Ishikawa (cell line): ENCODE measurements at regions not wholly inside any gene's neighbourhood (a gene's known extent, or its start where the extent isn't known, plus 50 kb on each side); places are given as distances from the start of the nearest gene placed in this dataset.

Experiments
- CEBPB ChIP-seq: IDR thresholded peaks from 2 replicates; pipeline ENCODE4 v1.6.1; 2012
- CREB1 ChIP-seq: IDR thresholded peaks from 2 replicates; pipeline ENCODE4 v1.6.1; 2012; ENCODE audit warnings: low read depth
- EGR1 ChIP-seq: IDR thresholded peaks from 2 replicates; pipeline ENCODE4 v1.6.1; 2012
- EP300 ChIP-seq: IDR thresholded peaks from 2 replicates; pipeline ENCODE4 v1.6.1; 2012; ENCODE audit warnings: borderline replicate concordance
- FOXM1 ChIP-seq: IDR thresholded peaks from 2 replicates; pipeline ENCODE4 v1.6.1; 2012; ENCODE audit warnings: low read depth, borderline replicate concordance
- NFIC ChIP-seq: IDR thresholded peaks from 2 replicates; pipeline ENCODE4 v1.6.1; 2012
- RAD21 ChIP-seq: IDR thresholded peaks from 2 replicates; pipeline ENCODE4 v1.6.1; 2012; ENCODE audit warnings: low read depth
- TAF1 ChIP-seq: IDR thresholded peaks from 2 replicates; pipeline ENCODE4 v1.6.1; 2012; ENCODE audit warnings: low read depth, mild to moderate bottlenecking
- TCF12 ChIP-seq: IDR thresholded peaks from 2 replicates; pipeline ENCODE4 v1.6.1; 2012; ENCODE audit warnings: low read depth
- TEAD4 ChIP-seq: IDR thresholded peaks from 2 replicates; pipeline ENCODE4 v1.6.1; 2012
- YY1 ChIP-seq: IDR thresholded peaks from 2 replicates; pipeline ENCODE4 v1.6.1; 2012; ENCODE audit warnings: low read depth
- ZBTB7A ChIP-seq: IDR thresholded peaks from 2 replicates; pipeline ENCODE4 v1.6.1; 2012; ENCODE audit warnings: low read depth
- TF ChIP-seq, protein P1 (sequence below): IDR thresholded peaks from 2 replicates; pipeline ENCODE4 v1.6.1; 2012; ENCODE audit warnings: low read depth, mild to moderate bottlenecking
- TF ChIP-seq, protein P2 (sequence below): IDR thresholded peaks from 2 replicates; pipeline ENCODE4 v1.6.1; 2012
- TF ChIP-seq, protein P3 (sequence below): IDR thresholded peaks from 2 replicates; pipeline ENCODE4 v1.6.1; 2012

DNA sequence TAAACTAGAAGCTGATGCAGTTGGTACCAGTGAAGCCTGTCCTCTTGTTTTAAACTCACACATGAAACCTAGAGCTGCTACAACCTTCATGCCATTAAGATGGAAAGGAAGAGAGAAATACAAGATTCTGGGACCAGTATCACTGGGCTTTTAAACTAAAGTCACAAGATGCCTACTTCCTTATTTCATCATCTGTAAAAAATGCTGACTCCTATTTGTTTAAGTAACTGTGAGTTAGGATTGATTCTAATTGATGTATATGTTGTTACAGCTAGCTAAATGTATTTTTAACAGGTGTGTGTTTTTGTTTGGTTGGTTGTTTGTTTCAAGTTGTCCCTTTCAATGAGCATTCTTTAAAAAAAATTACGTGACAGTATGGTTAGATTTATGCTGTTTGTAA lies 833.3 kb upstream of the PRMT6 start:
- TF ChIP-seq, protein P1, sequence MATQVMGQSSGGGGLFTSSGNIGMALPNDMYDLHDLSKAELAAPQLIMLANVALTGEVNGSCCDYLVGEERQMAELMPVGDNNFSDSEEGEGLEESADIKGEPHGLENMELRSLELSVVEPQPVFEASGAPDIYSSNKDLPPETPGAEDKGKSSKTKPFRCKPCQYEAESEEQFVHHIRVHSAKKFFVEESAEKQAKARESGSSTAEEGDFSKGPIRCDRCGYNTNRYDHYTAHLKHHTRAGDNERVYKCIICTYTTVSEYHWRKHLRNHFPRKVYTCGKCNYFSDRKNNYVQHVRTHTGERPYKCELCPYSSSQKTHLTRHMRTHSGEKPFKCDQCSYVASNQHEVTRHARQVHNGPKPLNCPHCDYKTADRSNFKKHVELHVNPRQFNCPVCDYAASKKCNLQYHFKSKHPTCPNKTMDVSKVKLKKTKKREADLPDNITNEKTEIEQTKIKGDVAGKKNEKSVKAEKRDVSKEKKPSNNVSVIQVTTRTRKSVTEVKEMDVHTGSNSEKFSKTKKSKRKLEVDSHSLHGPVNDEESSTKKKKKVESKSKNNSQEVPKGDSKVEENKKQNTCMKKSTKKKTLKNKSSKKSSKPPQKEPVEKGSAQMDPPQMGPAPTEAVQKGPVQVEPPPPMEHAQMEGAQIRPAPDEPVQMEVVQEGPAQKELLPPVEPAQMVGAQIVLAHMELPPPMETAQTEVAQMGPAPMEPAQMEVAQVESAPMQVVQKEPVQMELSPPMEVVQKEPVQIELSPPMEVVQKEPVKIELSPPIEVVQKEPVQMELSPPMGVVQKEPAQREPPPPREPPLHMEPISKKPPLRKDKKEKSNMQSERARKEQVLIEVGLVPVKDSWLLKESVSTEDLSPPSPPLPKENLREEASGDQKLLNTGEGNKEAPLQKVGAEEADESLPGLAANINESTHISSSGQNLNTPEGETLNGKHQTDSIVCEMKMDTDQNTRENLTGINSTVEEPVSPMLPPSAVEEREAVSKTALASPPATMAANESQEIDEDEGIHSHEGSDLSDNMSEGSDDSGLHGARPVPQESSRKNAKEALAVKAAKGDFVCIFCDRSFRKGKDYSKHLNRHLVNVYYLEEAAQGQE, result no peak
- no peak for TF ChIP-seq FOXM1
- TF ChIP-seq, protein P2, sequence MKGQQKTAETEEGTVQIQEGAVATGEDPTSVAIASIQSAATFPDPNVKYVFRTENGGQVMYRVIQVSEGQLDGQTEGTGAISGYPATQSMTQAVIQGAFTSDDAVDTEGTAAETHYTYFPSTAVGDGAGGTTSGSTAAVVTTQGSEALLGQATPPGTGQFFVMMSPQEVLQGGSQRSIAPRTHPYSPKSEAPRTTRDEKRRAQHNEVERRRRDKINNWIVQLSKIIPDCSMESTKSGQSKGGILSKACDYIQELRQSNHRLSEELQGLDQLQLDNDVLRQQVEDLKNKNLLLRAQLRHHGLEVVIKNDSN, result no peak
- TF ChIP-seq EGR1, result no peak
- no peak for TF ChIP-seq NFIC
- TF ChIP-seq TAF1, result no peak
- no peak for TF ChIP-seq CEBPB
- no peak for TF ChIP-seq ZBTB7A
- no peak for TF ChIP-seq TEAD4
- TF ChIP-seq EP300, result no peak
- TF ChIP-seq, protein P3, sequence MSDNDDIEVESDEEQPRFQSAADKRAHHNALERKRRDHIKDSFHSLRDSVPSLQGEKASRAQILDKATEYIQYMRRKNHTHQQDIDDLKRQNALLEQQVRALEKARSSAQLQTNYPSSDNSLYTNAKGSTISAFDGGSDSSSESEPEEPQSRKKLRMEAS, result no peak
- TF ChIP-seq RAD21, result no peak
- no peak for TF ChIP-seq YY1
- TF ChIP-seq TCF12, result no peak
- TF ChIP-seq CREB1, result no peak

DNA sequence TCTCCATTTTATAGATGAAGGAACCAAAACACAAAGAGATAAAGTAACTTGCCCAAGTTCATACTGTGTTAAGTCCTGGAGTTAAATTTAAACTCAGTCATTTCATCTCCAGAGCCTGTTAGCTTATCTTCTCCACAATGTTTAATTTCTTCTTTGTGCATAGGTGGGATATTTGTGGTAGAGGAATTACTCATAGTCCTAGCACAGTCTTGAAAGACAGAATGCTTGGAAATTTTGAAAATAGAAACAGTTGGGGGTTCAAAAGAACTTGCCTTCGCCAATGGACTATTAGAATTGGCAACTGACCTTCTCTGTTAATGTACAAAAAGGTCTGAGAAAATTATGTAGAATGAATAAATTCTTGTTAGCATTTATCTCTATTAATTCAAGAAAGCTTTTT lies 832.0 kb upstream of the PRMT6 start:
- no peak for TF ChIP-seq YY1
- no peak for TF ChIP-seq TAF1
- TF ChIP-seq, protein P3, result no peak
- TF ChIP-seq RAD21, result no peak

DNA sequence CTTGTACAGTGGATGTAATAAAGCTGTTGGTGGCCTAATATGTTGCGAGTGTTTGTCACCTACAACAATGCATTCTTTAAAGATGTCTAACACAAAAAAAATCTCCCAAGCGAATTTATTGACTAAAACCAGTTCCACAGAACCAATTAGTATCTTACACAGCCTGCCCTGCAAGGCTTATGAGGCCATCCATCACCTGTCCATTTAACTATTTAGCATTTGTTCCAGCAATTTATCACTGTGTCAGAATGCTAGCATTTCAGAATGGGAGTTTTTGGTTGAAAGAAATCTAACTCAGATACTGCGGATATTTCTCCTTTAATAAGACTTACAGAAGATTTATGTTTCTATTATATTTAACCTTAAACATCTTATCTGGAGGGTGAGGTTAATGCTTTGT lies 831.1 kb upstream of the PRMT6 start:
- TF ChIP-seq CREB1, result no peak
- no peak for TF ChIP-seq CEBPB
- TF ChIP-seq TAF1, result no peak
- TF ChIP-seq, protein P3, result no peak
- no peak for TF ChIP-seq YY1
- TF ChIP-seq RAD21, result no peak
- TF ChIP-seq ZBTB7A, result no peak
- no peak for TF ChIP-seq FOXM1
- TF ChIP-seq, protein P2, result no peak
- TF ChIP-seq, protein P1, result no peak
- no peak for TF ChIP-seq EGR1
- TF ChIP-seq TEAD4, result 0 out of 2 replicates have a peak, but pooled peaks have one; percentile 11
- TF ChIP-seq NFIC, result no peak
- TF ChIP-seq TCF12, result no peak
- TF ChIP-seq EP300, result peak; percentile 35; the same call in 1 of the 2 replicates

DNA sequence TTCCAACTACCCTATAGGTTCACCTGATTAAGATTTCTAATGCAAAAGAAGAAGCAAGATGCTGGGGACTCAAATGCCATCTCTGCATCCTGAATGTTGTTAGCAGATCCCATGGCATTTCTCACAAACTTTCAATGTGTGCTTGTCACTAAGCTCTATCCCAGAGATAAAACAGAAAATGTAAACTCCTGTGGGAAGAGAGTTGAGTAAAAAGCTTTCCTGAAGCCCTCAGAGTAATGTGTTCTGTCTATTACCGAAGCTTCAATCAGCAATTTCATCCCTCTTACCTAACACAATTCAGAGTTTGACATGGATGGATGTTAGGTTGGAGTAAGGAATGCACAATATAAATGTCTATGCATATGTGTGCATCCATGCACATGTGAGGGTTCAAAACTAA lies 829.9 kb upstream of the PRMT6 start:
- TF ChIP-seq YY1 (no peak), CEBPB (no peak), TEAD4 (no peak), CREB1 (no peak), EGR1 (no peak), NFIC (no peak), FOXM1 (no peak), TAF1 (no peak), RAD21 (no peak), ZBTB7A (no peak), EP300 (no peak), TCF12 (no peak)
- TF ChIP-seq, protein P2, result no peak
- TF ChIP-seq, protein P3, result no peak

DNA sequence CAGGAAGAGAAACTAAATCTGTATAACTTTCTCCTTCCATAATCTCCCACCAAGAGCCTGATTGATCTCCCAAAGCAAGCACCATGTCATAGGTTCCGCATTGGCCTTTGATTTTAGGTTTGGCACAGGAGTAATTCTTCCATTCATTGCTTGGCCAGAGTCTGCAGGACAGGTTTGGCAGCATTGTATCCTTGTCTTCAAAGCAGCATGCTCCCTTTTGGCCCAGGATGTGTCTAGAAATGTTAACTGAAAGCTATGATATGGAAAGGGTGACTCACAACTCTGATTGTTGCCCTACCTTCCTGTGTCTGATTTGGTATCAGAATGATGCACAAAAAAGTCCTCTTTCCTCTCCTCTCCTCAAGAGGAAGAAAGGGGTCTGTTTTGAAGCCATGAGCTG lies 824.3 kb upstream of the PRMT6 start:
- TF ChIP-seq FOXM1 (no peak), NFIC (peak; percentile 82), YY1 (no peak), TCF12 (0 out of 2 replicates have a peak, but pooled peaks have one; percentile 50), EP300 (peak; percentile 81), TEAD4 (peak; percentile 65)
- TF ChIP-seq, protein P1, result no peak
- TF ChIP-seq, protein P3, result peak; percentile 57
